NCI-H748 (cell line): ENCODE measurements at regions not wholly inside any gene's neighbourhood (a gene's known extent, or its start where the extent isn't known, plus 50 kb on each side); places are given as distances from the start of the nearest gene placed in this dataset.
A peak's percentile ranks its signal among the peaks of the same experiment; 100 is the strongest.
"Not testable (repeated sequence)": the region's sequence is repeated elsewhere in the genome, so short reads cannot be mapped to it uniquely, and the experiment has no call there.

ENCODE experiments used
- DNase-seq: peaks from one replicate; lab custom pipeline; 2025; ENCODE audit not compliant: unreplicated experiment; lab: John Stamatoyannopoulos, UW

- peak; percentile 95 for DNase-seq
Observed at GRCh38 chrX:33989936-33990335, 142.2 kb downstream of the FAM47A start.

GRCh38 chrX:33987458-33987857 is 144.7 kb downstream of the FAM47A start:
- DNase-seq: no peak

- DNase-seq: no peak
Observed at GRCh38 chrX:33974676-33975075, 157.4 kb downstream of the FAM47A start.

GRCh38 chrX:33970028-33970967 is 161.8 kb downstream of the FAM47A start:
- DNase-seq: no peak

GRCh38 chrX:33969105-33969504 is 163.0 kb downstream of the FAM47A start:
- DNase-seq: no peak

GRCh38 chrX:33968611-33969010 is 163.5 kb downstream of the FAM47A start:
- no peak for DNase-seq

GRCh38 chrX:33949300-33949699 is 182.8 kb downstream of the FAM47A start:
- DNase-seq: no peak

- peak; percentile 0 for DNase-seq
Observed at GRCh38 chrX:33926249-33926648, 205.9 kb downstream of the FAM47A start.

- peak; percentile 11 for DNase-seq
Observed at GRCh38 chrX:33923262-33923661, 208.9 kb downstream of the FAM47A start.

- DNase-seq: no peak
Observed at GRCh38 chrX:33909836-33910235, 222.3 kb downstream of the FAM47A start.

GRCh38 chrX:33908898-33909297 is 223.2 kb downstream of the FAM47A start:
- no peak for DNase-seq

GRCh38 chrX:33908074-33908473 is 224.0 kb downstream of the FAM47A start:
- DNase-seq: no peak

GRCh38 chrX:33906971-33907370 is 225.1 kb downstream of the FAM47A start:
- peak; percentile 8 for DNase-seq

GRCh38 chrX:33892670-33893069 is 239.4 kb downstream of the FAM47A start:
- peak; percentile 1 for DNase-seq

- no peak for DNase-seq
Observed at GRCh38 chrX:33855251-33855650, 276.9 kb downstream of the FAM47A start.

GRCh38 chrX:33852146-33852545 is 280.0 kb downstream of the FAM47A start:
- not testable (repeated sequence) for DNase-seq

- peak; percentile 87 for DNase-seq
Observed at GRCh38 chrX:33840176-33840575, 291.9 kb downstream of the FAM47A start.

- peak; percentile 16 for DNase-seq
Observed at GRCh38 chrX:33831211-33831610, 300.9 kb downstream of the FAM47A start.

GRCh38 chrX:33817266-33817665 is 314.8 kb downstream of the FAM47A start:
- no peak for DNase-seq

- no peak for DNase-seq
Observed at GRCh38 chrX:33808636-33809035, 323.5 kb downstream of the FAM47A start.

GRCh38 chrX:33784548-33784947 is 347.6 kb downstream of the FAM47A start:
- no peak for DNase-seq

GRCh38 chrX:33741807-33742206 is 390.3 kb downstream of the FAM47A start:
- DNase-seq: peak; percentile 9

- DNase-seq: no peak
Observed at GRCh38 chrX:33735182-33735581, 396.9 kb downstream of the FAM47A start.
